HG02642 (cell line): ENCODE measurements at regions not wholly inside any gene's neighbourhood (a gene's known extent, or its start where the extent isn't known, plus 50 kb on each side); places are given as distances from the start of the nearest gene placed in this dataset.
A peak's percentile ranks its signal among the peaks of the same experiment; 100 is the strongest.
"Not testable (repeated sequence)": the region's sequence is repeated elsewhere in the genome, so short reads cannot be mapped to it uniquely, and the experiment has no call there.

Experiments
- ATAC-seq: cut with Tn5 transposase; IDR thresholded peaks from one replicate; pipeline ENCODE4 v1.9.1; 2021; ENCODE audit warnings: mild to moderate bottlenecking; ENCODE audit not compliant: unreplicated experiment, poor library complexity

- no peak for ATAC-seq
Observed at GRCh38 chr1:184859381-184860105, 104.9 kb upstream of the EDEM3 start.

DNA sequence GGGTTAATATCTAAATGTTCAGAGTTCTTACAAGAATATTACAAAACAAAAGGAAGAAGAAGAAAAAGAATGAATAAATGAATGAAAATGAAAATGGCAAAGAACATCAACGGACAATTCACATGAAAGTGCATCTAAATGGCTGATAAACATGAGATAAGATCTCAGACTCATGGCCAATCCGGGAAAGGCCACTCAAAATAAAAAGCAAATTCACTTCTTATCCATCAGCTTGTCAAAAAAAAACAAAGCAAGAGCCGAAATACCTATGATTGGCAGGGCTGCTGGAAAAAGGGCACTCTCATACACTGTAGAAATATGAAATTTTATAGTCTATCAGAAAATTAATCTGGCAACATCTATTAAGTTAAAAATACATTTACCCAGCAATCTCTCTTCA lies 103.6 kb upstream of the EDEM3 start:
- no peak for ATAC-seq

DNA sequence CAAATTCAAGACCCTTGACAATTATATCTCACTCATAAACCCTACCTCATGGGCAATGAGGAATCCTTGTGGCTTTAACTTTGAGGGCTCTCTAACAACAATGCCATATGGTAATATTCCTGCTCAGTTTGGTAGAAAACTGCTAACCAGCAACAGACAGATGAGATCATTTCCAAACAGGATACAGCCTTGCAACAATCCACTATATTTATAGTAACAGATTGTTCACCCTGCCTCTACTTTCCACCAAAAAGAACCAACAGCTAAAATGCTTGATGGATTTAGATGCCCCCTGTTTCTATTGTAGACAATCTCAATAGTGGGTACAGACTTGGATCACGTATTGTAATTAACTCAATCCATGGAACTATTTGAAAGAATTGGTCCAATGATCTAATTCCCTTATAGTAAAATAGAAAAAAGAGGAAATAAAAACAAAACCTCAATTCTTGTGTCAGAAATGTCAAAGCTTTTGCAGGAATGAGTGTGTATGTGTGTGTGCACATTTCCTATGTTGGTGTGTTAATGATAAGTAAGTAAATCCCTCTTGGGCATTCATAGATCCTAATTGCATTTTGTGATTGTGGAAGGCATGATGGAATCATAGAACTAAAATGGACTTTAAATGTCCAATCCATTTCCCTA lies 100.0 kb upstream of the EDEM3 start:
- ATAC-seq, result no peak

DNA sequence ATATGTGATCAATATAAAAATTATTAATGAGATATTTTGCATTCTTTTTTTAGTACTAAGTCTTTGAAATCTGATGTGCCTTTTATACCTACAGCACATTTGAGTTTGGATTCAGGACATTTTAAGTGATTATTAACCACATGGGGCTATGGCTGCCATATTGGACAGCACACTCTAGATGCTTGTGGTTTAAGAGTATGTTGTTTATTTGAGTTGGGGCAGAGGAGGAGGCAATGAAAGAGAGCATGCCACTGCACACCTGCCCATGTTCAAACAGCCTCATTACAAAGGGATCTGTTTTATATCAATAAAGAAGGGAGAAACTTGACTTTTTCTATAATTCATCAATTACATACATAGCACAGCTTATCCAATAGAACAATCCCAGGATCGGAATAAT lies 99.4 kb upstream of the EDEM3 start:
- no peak for ATAC-seq

- ATAC-seq, result no peak
Observed at GRCh38 chr1:184851822-184852746, 97.4 kb upstream of the EDEM3 start.

DNA sequence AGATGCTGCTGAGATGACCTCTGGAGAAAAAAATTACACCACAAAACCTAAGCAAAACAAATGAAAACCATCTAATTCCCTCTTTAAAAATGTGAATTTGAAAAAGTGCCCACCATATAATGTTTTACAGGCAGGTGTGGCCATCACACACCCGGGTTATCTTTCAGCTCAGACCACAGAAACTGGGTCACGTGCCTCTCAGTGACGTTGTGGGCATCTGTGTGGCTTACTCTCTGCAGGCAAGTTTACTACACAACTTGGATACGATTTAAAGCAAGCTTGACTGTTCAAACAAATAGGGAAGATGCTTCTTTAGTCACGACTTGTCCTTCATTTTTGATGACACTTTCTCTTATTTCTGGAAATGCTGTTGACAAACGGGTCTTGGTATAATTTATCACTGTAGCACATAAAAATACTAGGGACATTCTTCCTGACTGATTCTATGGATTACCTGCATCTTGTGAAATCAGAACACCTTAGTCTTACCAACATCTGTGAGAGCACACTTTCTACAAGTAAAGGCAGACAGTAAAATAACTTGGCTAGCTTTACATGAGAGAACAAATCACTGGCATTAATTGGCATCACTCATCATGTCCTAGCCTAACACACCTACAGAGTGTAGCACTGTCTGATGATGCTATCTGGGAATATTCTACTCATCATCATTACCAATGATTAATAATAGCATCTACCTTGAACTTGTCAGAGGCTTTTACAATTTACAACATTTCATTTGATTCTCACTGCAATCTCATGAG lies 89.3 kb upstream of the EDEM3 start:
- ATAC-seq, result peak; percentile 99

DNA sequence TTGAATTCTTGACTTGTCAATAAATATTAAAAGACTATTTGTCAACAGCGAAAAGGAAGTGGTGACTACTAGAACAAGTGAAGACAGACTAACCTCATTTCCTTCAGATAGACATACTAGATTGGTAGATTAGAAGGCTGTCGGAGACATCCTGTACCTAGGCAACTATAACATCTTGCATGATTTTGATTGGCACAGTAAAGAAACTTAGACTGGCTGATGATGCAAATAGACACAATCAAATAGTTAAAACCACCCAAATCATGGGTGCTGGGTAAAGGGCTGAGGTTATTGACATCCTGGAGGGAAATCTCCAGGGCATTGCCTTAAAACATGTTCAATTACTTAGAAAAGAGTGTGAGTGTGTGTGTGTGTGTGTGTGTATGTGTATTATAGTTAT lies 85.9 kb upstream of the EDEM3 start:
- no peak for ATAC-seq

GRCh38 chr1:184838504-184838951 lies 83.9 kb upstream of the EDEM3 start:
- no peak for ATAC-seq

- ATAC-seq, result no peak
Observed at GRCh38 chr1:184836934-184837895, 82.6 kb upstream of the EDEM3 start.

- ATAC-seq, result no peak
Observed at GRCh38 chr1:184836141-184836540, 81.5 kb upstream of the EDEM3 start.

GRCh38 chr1:184833994-184834393 lies 79.3 kb upstream of the EDEM3 start:
- ATAC-seq, result not testable (repeated sequence)

DNA sequence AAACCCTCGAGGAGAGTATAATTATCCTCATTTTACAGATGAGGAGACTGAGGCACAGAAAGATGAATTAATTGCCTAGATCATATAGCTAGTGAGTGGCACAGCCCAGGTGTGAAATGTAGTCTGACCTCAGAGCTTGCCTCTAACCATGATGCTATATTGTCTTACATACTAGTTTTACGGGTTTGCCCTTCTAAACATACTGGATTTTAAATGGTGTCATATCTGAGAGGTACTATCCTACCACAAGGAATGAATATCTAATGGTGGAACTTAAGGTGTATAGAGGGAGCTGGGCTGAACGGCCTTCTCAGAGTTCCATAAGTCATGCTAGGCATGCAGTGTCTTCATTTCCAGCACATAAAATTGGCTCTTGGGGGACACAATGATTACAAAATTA lies 77.9 kb upstream of the EDEM3 start:
- no peak for ATAC-seq

GRCh38 chr1:184829496-184829895 lies 74.8 kb upstream of the EDEM3 start:
- ATAC-seq, result not testable (repeated sequence)

DNA sequence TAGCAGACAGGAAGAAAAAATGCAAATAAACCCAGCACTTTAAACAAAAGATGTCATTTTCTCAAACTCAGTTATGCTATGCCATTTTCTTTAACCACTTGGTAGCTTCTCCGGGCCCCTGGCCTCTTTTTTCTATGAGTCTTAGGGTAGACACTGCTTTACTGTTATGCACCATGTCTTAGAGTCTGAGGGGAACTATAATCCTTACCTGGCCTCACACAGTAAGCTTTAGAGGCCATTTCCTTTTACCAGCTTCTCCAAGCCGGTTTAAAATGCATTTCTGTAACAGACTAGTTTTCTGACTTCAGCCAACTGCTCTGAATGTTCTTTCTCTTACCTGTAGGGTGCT lies 73.7 kb upstream of the EDEM3 start:
- no peak for ATAC-seq

- ATAC-seq, result no peak
Observed at GRCh38 chr1:184827600-184828368, 73.1 kb upstream of the EDEM3 start.

GRCh38 chr1:184826001-184826400 lies 71.3 kb upstream of the EDEM3 start:
- no peak for ATAC-seq

GRCh38 chr1:184825571-184825970 lies 70.9 kb upstream of the EDEM3 start:
- ATAC-seq, result no peak

DNA sequence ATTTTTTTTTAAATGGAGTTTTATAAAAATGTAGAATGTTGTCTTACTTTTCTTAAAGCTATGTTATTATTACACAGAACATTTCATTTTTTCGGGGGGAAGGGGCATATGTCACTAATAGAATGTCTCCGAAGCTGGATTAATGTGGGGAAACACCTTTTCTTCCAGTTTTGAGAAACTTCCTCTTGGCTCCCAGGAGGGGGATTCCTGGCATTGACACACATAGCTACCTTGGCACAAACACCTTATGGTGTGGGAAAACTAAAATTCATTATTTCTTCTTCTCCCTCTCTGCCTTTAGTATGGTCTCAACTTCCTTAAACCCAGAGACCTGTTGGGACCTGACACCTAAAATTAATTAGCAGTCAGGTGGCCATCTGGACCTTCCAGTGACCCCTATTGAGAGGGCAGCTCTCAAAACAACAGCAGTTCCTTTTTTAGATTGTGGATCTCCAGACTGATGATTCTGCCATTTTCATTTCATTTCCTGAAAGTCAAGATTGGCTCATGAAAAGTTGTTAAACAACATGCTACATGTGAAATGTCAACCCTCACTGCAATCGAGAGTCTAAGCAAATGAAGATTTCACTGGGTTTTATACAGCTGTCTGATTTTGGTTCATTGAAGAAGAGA lies 70.1 kb upstream of the EDEM3 start:
- ATAC-seq, result no peak
